Activated gamma-delta T cell treated with Interleukin-2 at 50 U/mL for 16 hours (primary cell): ENCODE measurements at regions not wholly inside any gene's neighbourhood (a gene's known extent, or its start where the extent isn't known, plus 50 kb on each side); places are given as distances from the start of the nearest gene placed in this dataset.
"Not testable (repeated sequence)": the region's sequence is repeated elsewhere in the genome, so short reads cannot be mapped to it uniquely, and the experiment has no call there.

Source experiments
- DNase-seq: peaks from one replicate; pipeline ENCODE4 v3.0.0-alpha.2; 2020

- no peak for DNase-seq
Observed at GRCh38 chr5:101929628-101930027, 366.5 kb downstream of the SLCO4C1 start.

GRCh38 chr5:101917166-101917565 lies 378.9 kb downstream of the SLCO4C1 start:
- DNase-seq: no peak

GRCh38 chr5:101915554-101915953 lies 380.5 kb downstream of the SLCO4C1 start:
- no peak for DNase-seq

- no peak for DNase-seq
Observed at GRCh38 chr5:101904736-101905135, 391.3 kb downstream of the SLCO4C1 start.

- DNase-seq: no peak
Observed at GRCh38 chr5:101897914-101898313, 398.2 kb downstream of the SLCO4C1 start.

- no peak for DNase-seq
Observed at GRCh38 chr5:101894985-101895384, 401.1 kb downstream of the SLCO4C1 start.

GRCh38 chr5:101878190-101878589 lies 417.9 kb downstream of the SLCO4C1 start:
- no peak for DNase-seq

GRCh38 chr5:101877451-101877850 lies 418.6 kb downstream of the SLCO4C1 start:
- no peak for DNase-seq

- no peak for DNase-seq
Observed at GRCh38 chr5:101866473-101866872, 429.6 kb downstream of the SLCO4C1 start.

- DNase-seq: no peak
Observed at GRCh38 chr5:101860563-101860962, 435.5 kb downstream of the SLCO4C1 start.

GRCh38 chr5:101860145-101860544 lies 435.9 kb downstream of the SLCO4C1 start:
- no peak for DNase-seq

- no peak for DNase-seq
Observed at GRCh38 chr5:101846496-101846895, 449.6 kb downstream of the SLCO4C1 start.

- no peak for DNase-seq
Observed at GRCh38 chr5:101843055-101843454, 453.0 kb downstream of the SLCO4C1 start.

GRCh38 chr5:101838435-101838834 lies 457.6 kb downstream of the SLCO4C1 start:
- DNase-seq: no peak

GRCh38 chr5:101829255-101829654 lies 466.8 kb downstream of the SLCO4C1 start:
- no peak for DNase-seq

- no peak for DNase-seq
Observed at GRCh38 chr5:101811466-101811865, 484.6 kb downstream of the SLCO4C1 start.

- DNase-seq: no peak
Observed at GRCh38 chr5:101806410-101806809, 489.7 kb downstream of the SLCO4C1 start.

GRCh38 chr5:101796427-101796826 lies 499.7 kb downstream of the SLCO4C1 start:
- no peak for DNase-seq

- DNase-seq: no peak
Observed at GRCh38 chr5:101788797-101789196, 507.3 kb downstream of the SLCO4C1 start.

GRCh38 chr5:101785090-101785489 lies 511.0 kb downstream of the SLCO4C1 start:
- DNase-seq: no peak

- no peak for DNase-seq
Observed at GRCh38 chr5:101783241-101784013, 512.7 kb downstream of the SLCO4C1 start.

- no peak for DNase-seq
Observed at GRCh38 chr5:101782352-101783103, 513.6 kb downstream of the SLCO4C1 start.

- DNase-seq: no peak
Observed at GRCh38 chr5:101751105-101751504, 545.0 kb downstream of the SLCO4C1 start.

GRCh38 chr5:101743000-101743399 lies 553.1 kb downstream of the SLCO4C1 start:
- DNase-seq: not testable (repeated sequence)
